ENCODE measurements at regions not wholly inside any gene's neighbourhood (a gene's known extent, or its start where the extent isn't known, plus 50 kb on each side); places are given as distances from the start of the nearest gene placed in this dataset.

GRCh38 chr9:115998666-115999065, 154.9 kb upstream of the PAPPA start:
- no peak overlapping the region for H3K27ac Mint-ChIP-seq
- Histone ChIP-seq H2BK5ac (ENCODE audit: insufficient read length, low read length) (no peak overlapping the region), H3K4me1 (ENCODE audit: insufficient read depth, low read length) (no peaks in the 10 kb centered on the region), H3T11ph (ENCODE audit: low read length) (no peak overlapping the region), H2BK120ac (ENCODE audit: low read depth, low read length, poor library complexity, severe bottlenecking) (no peak overlapping the region), H3K27me3 (ENCODE audit: insufficient read depth, low read length) (no peaks in the 10 kb centered on the region), H4K8ac (replicated peaks; ENCODE audit: insufficient read length, low read depth, low read length) (no peak overlapping the region), H2AK5ac (ENCODE audit: insufficient read length, low read length) (no peak overlapping the region), H2BK12ac (ENCODE audit: insufficient read length, low read depth, low read length) (no peak overlapping the region), H3K27ac (ENCODE audit: insufficient read length, low read depth, low read length) (no peak overlapping the region), H3K18ac (ENCODE audit: insufficient read length, low read depth, low read length) (no peak overlapping the region), H3K23me2 (ENCODE audit: insufficient read length, low read depth, low read length, poor library complexity, severe bottlenecking) (no peaks in the 10 kb centered on the region), H3K4me2 (ENCODE audit: insufficient read depth, insufficient read length, low read length) (no peak overlapping the region), H3K4ac (ENCODE audit: low read depth, low read length) (no peak overlapping the region), H3K9me3 (ENCODE audit: control insufficient read depth, low read depth, low read length) (no peaks in the 10 kb centered on the region), H3K9ac (ENCODE audit: extremely low read depth, insufficient read length, low read length) (no peak overlapping the region), H4K20me1 (ENCODE audit: control insufficient read depth, insufficient read depth, insufficient read length) (no peaks in the 10 kb centered on the region), H3K79me2 (ENCODE audit: insufficient read depth, low read length) (no peaks in the 10 kb centered on the region), H4K5ac (ENCODE audit: insufficient read length, low read depth, low read length) (no peak overlapping the region), H3K23ac (ENCODE audit: insufficient read length, low read depth, low read length) (no peak overlapping the region), H4K91ac (ENCODE audit: insufficient read length, low read depth, low read length) (no peak overlapping the region), H3K14ac (ENCODE audit: insufficient read depth, low read length) (no peak overlapping the region), H2BK20ac (ENCODE audit: low read depth, low read length, poor library complexity, severe bottlenecking) (no peak overlapping the region), H2BK15ac (ENCODE audit: low read depth, low read length) (no peak overlapping the region), H3K56ac (ENCODE audit: insufficient read length, low read depth, low read length) (no peak overlapping the region), H2AFZ (ENCODE audit: low read length) (no peak overlapping the region), H3K79me1 (ENCODE audit: insufficient read depth, low read depth, low read length, poor library complexity, severe bottlenecking) (no peaks in the 10 kb centered on the region)
- H3K4me1 Mint-ChIP-seq, result no peaks in the 10 kb centered on the region
- no peaks in the 10 kb centered on the region for H3K36me3 Mint-ChIP-seq (ENCODE audit: insufficient read depth in 1 of 3, low read depth in 3 of 3)
- TF ChIP-seq, protein P1, sequence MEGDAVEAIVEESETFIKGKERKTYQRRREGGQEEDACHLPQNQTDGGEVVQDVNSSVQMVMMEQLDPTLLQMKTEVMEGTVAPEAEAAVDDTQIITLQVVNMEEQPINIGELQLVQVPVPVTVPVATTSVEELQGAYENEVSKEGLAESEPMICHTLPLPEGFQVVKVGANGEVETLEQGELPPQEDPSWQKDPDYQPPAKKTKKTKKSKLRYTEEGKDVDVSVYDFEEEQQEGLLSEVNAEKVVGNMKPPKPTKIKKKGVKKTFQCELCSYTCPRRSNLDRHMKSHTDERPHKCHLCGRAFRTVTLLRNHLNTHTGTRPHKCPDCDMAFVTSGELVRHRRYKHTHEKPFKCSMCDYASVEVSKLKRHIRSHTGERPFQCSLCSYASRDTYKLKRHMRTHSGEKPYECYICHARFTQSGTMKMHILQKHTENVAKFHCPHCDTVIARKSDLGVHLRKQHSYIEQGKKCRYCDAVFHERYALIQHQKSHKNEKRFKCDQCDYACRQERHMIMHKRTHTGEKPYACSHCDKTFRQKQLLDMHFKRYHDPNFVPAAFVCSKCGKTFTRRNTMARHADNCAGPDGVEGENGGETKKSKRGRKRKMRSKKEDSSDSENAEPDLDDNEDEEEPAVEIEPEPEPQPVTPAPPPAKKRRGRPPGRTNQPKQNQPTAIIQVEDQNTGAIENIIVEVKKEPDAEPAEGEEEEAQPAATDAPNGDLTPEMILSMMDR (conservative IDR thresholded peaks at IDR 0.05), result no peak
- DNase-seq, result no peak
- H3K27me3 Mint-ChIP-seq (ENCODE audit: low read depth), result no peaks in the 10 kb centered on the region
- no peak overlapping the region for H3K4me3 Mint-ChIP-seq
- no peaks in the 10 kb centered on the region for H3K9me3 Mint-ChIP-seq
